Adrenal gland (tissue), 9 donors: ENCODE measurements at regions not wholly inside any gene's neighbourhood (a gene's known extent, or its start where the extent isn't known, plus 50 kb on each side); places are given as distances from the start of the nearest gene placed in this dataset.

Experiments
- DNase-seq, 7 donors: peaks; one replicate each; pipeline ENCODE4 v3.0.0-alpha.2; 2019 to 2020
- H3K27ac ChIP-seq, 5 donors: fragments of 200-600 bp; sonication (generic) in 4 of 5; 1 replicate in 3 of 5; 2 replicates in 2 of 5; pipeline versions ENCODE4 v1.5.1 to v1.8.0; 2016 to 2020; ENCODE audit warnings: mild to moderate bottlenecking in 1 of 5
- H3K27me3 ChIP-seq: fragments of 200-600 bp; 2 replicates; pipeline ENCODE4 v1.8.0; 2021
- H3K36me3 ChIP-seq, 2 donors: fragments of 200-600 bp; replicated peaks in 1 of 2; 1 replicate in 1 of 2; 2 replicates in 1 of 2; pipeline versions ENCODE4 v1.5.1 to v1.8.0; 2018 to 2022
- H3K4me1 ChIP-seq, 2 donors: fragments of 200-600 bp; replicated peaks in 1 of 2; 1 replicate in 1 of 2; 2 replicates in 1 of 2; pipeline versions ENCODE4 v1.5.1 to v1.8.0; 2018 to 2021
- H3K4me3 ChIP-seq, 4 donors: fragments of 200-600 bp; sonication (generic) in 3 of 4; one replicate each; pipeline ENCODE4 v1.5.1; 2016 to 2018
- H3K9me3 ChIP-seq, 3 donors: fragments of 200-600 bp; sonication (generic) in 1 of 3; replicated peaks in 1 of 3; 1 replicate in 2 of 3; 2 replicates in 1 of 3; pipeline versions ENCODE4 v1.5.1 to v1.8.0; 2016 to 2021
- CTCF ChIP-seq, 6 experiments: fragments of 450-650 bp in 4 of 6; fragments of 200-600 bp in 2 of 6; sonication (generic) in 1 of 6; IDR thresholded peaks; 1 replicate in 5 of 6; 2 replicates in 1 of 6; pipeline versions ENCODE4 v1.5.1 to v1.8.0; 2016 to 2021; ENCODE audit warnings: antibody characterized with exemption in 6 of 6, mild to moderate bottlenecking in 2 of 6, moderate library complexity in 1 of 6
- POLR2A ChIP-seq, 2 donors: fragments of 450-650 bp; IDR thresholded peaks; one replicate each; pipeline ENCODE4 v1.6.1; 2017; ENCODE audit warnings: antibody characterized with exemption in 2 of 2, mild to moderate bottlenecking in 2 of 2, moderate library complexity in 1 of 2
- WGBS, 4 donors: extraction: QIAGEN DNeasy Blood & Tissue Kit in 2 of 4; methylation state at CpG; one replicate each; pipeline versions ENCODE4 v1.1.5 to v1.1.7; 2013 to 2017; 5-methylcytosine and 5-hydroxymethylcytosine counted together
- intact Hi-C, 2 donors: fragments of 100-400 bp; cut with DNase I; formaldehyde crosslinking; loops; one replicate each; pipeline versions ENCODE4 v1.14.1 to v1.15.0; 2022 to 2023
- donor health status: healthy with polysubstance abuse.
- donor health status: Bipolar disorder and iron deficiency.
- donor health status: DM: yes; HTN: yes; CAD: no.
- donor health status: DM: no; HTN: no; CAD: no.
- donor health status: DM: no; HTN: no; CAD: no.

GRCh38 chr2:15745907-15746702, 154.4 kb downstream of the DDX1 start:
- Histone ChIP-seq H3K4me3 (no peak overlapping the region), H3K9me3 (peaks cover 0 to 5% (median 0%) of the 10 kb centered on the region in 3 donors), H3K36me3 (no peaks in the 10 kb centered on the region), H3K27ac (no peak overlapping the region), H3K27me3 (no peaks in the 10 kb centered on the region), H3K4me1 (peaks cover 0 to 16% of the 10 kb centered on the region in 2 donors)
- intact Hi-C loops, result loop anchor here (5.0 to 10.0 kb wide), 2 partner anchors 101 to 109 kb away; no protein-coding TSS in a partner anchor
- DNase-seq, result peak in 3 of 7 donors; percentile 4 to 53 (median 26)
- 52 to 66% (median 63%) methylated on average over 4 to 6 of the region's 6 CpGs for WGBS, 4 donors
- TF ChIP-seq POLR2A (IDR thresholded peaks at IDR 0.05), result no peak
- no peak for TF ChIP-seq CTCF (IDR thresholded peaks at IDR 0.05)

- Histone ChIP-seq H3K27me3 (no peaks in the 10 kb centered on the region), H3K9me3 (no peaks in the 10 kb centered on the region), H3K4me3 (no peak overlapping the region), H3K27ac (no peak overlapping the region), H3K4me1 (peaks cover 0 to 16% of the 10 kb centered on the region in 2 donors), H3K36me3 (no peaks in the 10 kb centered on the region)
- 90 to 94% (median 93%) methylated on average over 6 of the region's 6 CpGs for WGBS, 4 donors
- peak in 2 of 7 donors; percentile 4 to 21 for DNase-seq
- intact Hi-C loops, result loop anchor here (5.0 to 10.0 kb wide), 2 partner anchors 102 to 110 kb away; no protein-coding TSS in a partner anchor
- TF ChIP-seq CTCF (IDR thresholded peaks at IDR 0.05) (no peak), POLR2A (IDR thresholded peaks at IDR 0.05) (no peak)
Measured at GRCh38 chr2:15746703-15747550, 155.3 kb downstream of the DDX1 start.

GRCh38 chr2:15747603-15748471, 156.2 kb downstream of the DDX1 start:
- Histone ChIP-seq H3K27me3 (no peaks in the 10 kb centered on the region), H3K27ac (no peak overlapping the region), H3K9me3 (no peaks in the 10 kb centered on the region), H3K4me1 (peaks cover 0 to 16% of the 10 kb centered on the region in 2 donors), H3K36me3 (no peaks in the 10 kb centered on the region), H3K4me3 (no peak overlapping the region)
- TF ChIP-seq POLR2A (IDR thresholded peaks at IDR 0.05), result no peak
- peak in 2 of 7 donors; percentile 11 to 36 for DNase-seq
- intact Hi-C loops, result loop anchor here (5.0 to 10.0 kb wide), 2 partner anchors 103 to 111 kb away; no protein-coding TSS in a partner anchor
- 77 to 82% (median 77%) methylated on average over 11 to 16 of the region's 16 CpGs for WGBS, 4 donors

GRCh38 chr2:15748736-15749323, 157.2 kb downstream of the DDX1 start:
- Histone ChIP-seq H3K4me3 (no peak overlapping the region), H3K9me3 (no peaks in the 10 kb centered on the region), H3K27me3 (no peaks in the 10 kb centered on the region), H3K36me3 (no peaks in the 10 kb centered on the region), H3K4me1 (peaks cover 0 to 16% of the 10 kb centered on the region in 2 donors), H3K27ac (no peak overlapping the region)
- WGBS, 4 donors, result 75 to 81% (median 79%) methylated on average over 11 to 12 of the region's 12 CpGs
- intact Hi-C loops, result loop anchor here (5.0 to 10.0 kb wide), 2 partner anchors 104 to 112 kb away; no protein-coding TSS in a partner anchor
- TF ChIP-seq POLR2A (IDR thresholded peaks at IDR 0.05), result no peak
- peak; percentile 25 to 58 (median 44) for TF ChIP-seq CTCF (IDR thresholded peaks at IDR 0.05)
- peak in 6 of 7 donors; percentile 25 to 72 (median 62) for DNase-seq
